ENCODE measurements at regions not wholly inside any gene's neighbourhood (a gene's known extent, or its start where the extent isn't known, plus 50 kb on each side); places are given as distances from the start of the nearest gene placed in this dataset.

DNA sequence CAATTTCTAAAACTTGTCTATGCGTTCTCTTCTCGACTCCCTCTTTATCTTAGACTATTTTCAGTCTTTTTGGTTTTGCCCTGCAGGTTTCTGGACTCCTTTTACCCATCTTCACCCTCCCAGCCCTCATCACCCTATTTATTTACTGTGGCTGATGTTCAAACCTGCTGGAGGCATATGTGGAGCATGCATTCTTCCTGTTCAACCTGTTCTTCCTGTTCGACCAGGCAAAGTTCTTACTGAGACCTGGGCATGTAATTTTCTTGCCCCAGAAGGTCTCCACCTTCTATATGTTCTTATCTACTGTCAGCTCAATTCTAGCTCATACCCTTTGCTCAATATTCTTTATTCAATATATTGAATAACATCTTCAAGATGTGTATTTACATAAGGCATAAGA lies 69.4 kb upstream of the AGA start:
- H3K4me1 Mint-ChIP-seq (ENCODE audit: unreplicated experiment): no peaks in the 10 kb centered on the region
- no peak overlapping the region for H3K4me3 Mint-ChIP-seq (ENCODE audit: unreplicated experiment)
- H3K27me3 Mint-ChIP-seq (ENCODE audit: unreplicated experiment): no peaks in the 10 kb centered on the region
- TF ChIP-seq CTCF (IDR thresholded peaks at IDR 0.05): no peak
- no peaks in the 10 kb centered on the region for H3K36me3 Mint-ChIP-seq (ENCODE audit: unreplicated experiment)
- H3K27ac Mint-ChIP-seq (ENCODE audit: unreplicated experiment): no peak overlapping the region
- no peak for DNase-seq (ENCODE audit: extremely low spot score, unreplicated experiment)
- H3K9me3 Mint-ChIP-seq (ENCODE audit: unreplicated experiment): peaks cover 3% of the 10 kb centered on the region

GRCh38 chr4:177512646-177513045 lies 70.4 kb upstream of the AGA start:
- TF ChIP-seq CTCF (IDR thresholded peaks at IDR 0.05): no peak
- Mint-ChIP-seq H3K4me1 (ENCODE audit: unreplicated experiment) (no peaks in the 10 kb centered on the region), H3K36me3 (ENCODE audit: unreplicated experiment) (no peaks in the 10 kb centered on the region), H3K9me3 (ENCODE audit: unreplicated experiment) (peaks cover 3% of the 10 kb centered on the region), H3K27me3 (ENCODE audit: unreplicated experiment) (no peaks in the 10 kb centered on the region), H3K4me3 (ENCODE audit: unreplicated experiment) (no peak overlapping the region), H3K27ac (ENCODE audit: unreplicated experiment) (no peak overlapping the region)
- DNase-seq (ENCODE audit: extremely low spot score, unreplicated experiment): no peak

GRCh38 chr4:177517862-177518261 lies 75.6 kb upstream of the AGA start:
- Mint-ChIP-seq H3K27me3 (ENCODE audit: unreplicated experiment) (no peaks in the 10 kb centered on the region), H3K4me3 (ENCODE audit: unreplicated experiment) (no peak overlapping the region), H3K27ac (ENCODE audit: unreplicated experiment) (no peak overlapping the region), H3K36me3 (ENCODE audit: unreplicated experiment) (no peaks in the 10 kb centered on the region), H3K9me3 (ENCODE audit: unreplicated experiment) (peaks cover 2% of the 10 kb centered on the region), H3K4me1 (ENCODE audit: unreplicated experiment) (peaks cover 4% of the 10 kb centered on the region)
- TF ChIP-seq CTCF (IDR thresholded peaks at IDR 0.05): no peak
- DNase-seq (ENCODE audit: extremely low spot score, unreplicated experiment): no peak

GRCh38 chr4:177519481-177520260 lies 77.4 kb upstream of the AGA start:
- Mint-ChIP-seq H3K4me3 (ENCODE audit: unreplicated experiment) (no peak overlapping the region), H3K36me3 (ENCODE audit: unreplicated experiment) (no peaks in the 10 kb centered on the region), H3K4me1 (ENCODE audit: unreplicated experiment) (peaks cover 4% of the 10 kb centered on the region), H3K27ac (ENCODE audit: unreplicated experiment) (no peak overlapping the region), H3K9me3 (ENCODE audit: unreplicated experiment) (peaks cover 7% of the 10 kb centered on the region), H3K27me3 (ENCODE audit: unreplicated experiment) (no peaks in the 10 kb centered on the region)
- no peak for DNase-seq (ENCODE audit: extremely low spot score, unreplicated experiment)
- no peak for TF ChIP-seq CTCF (IDR thresholded peaks at IDR 0.05)

GRCh38 chr4:177528620-177529019 lies 86.4 kb upstream of the AGA start:
- no peak for TF ChIP-seq CTCF (IDR thresholded peaks at IDR 0.05)
- Mint-ChIP-seq H3K36me3 (ENCODE audit: unreplicated experiment) (no peaks in the 10 kb centered on the region), H3K4me1 (ENCODE audit: unreplicated experiment) (peaks cover 7% of the 10 kb centered on the region), H3K4me3 (ENCODE audit: unreplicated experiment) (no peak overlapping the region), H3K27me3 (ENCODE audit: unreplicated experiment) (no peaks in the 10 kb centered on the region), H3K27ac (ENCODE audit: unreplicated experiment) (no peak overlapping the region), H3K9me3 (ENCODE audit: unreplicated experiment) (no peaks in the 10 kb centered on the region)
- no peak for DNase-seq (ENCODE audit: extremely low spot score, unreplicated experiment)

Measured in osteocyte (in vitro differentiated cells).